Mesenchymal stem cell (in vitro differentiated cells and primary cell): ENCODE measurements at regions not wholly inside any gene's neighbourhood (a gene's known extent, or its start where the extent isn't known, plus 50 kb on each side); places are given as distances from the start of the nearest gene placed in this dataset.
A peak's percentile ranks its signal among the peaks of the same experiment; 100 is the strongest.

Source experiments
- DNase-seq: peaks from one replicate; pipeline ENCODE4 v3.0.0-alpha.2; 2013
- H2AFZ ChIP-seq: one replicate; pipeline ENCODE4 v1.6.1; 2013; ENCODE audit warnings: low read depth, mild to moderate bottlenecking, control low read depth, inconsistent platforms, low read length, moderate library complexity
- H2AK5ac ChIP-seq: 2 replicates; pipeline ENCODE4 v1.6.1; 2013; ENCODE audit warnings: low read length, moderate library complexity, mild to moderate bottlenecking, inconsistent platforms; ENCODE audit not compliant: severe bottlenecking
- H2BK120ac ChIP-seq: one replicate; pipeline ENCODE4 v1.6.1; 2013; ENCODE audit warnings: low read depth, mild to moderate bottlenecking, inconsistent platforms, low read length, moderate library complexity
- H2BK12ac ChIP-seq, 2 experiments: one replicate each; pipeline ENCODE4 v1.6.1; 2013; ENCODE audit warnings: inconsistent platforms in 2 of 2, low read length in 2 of 2, mild to moderate bottlenecking in 2 of 2, moderate library complexity in 2 of 2, control low read depth in 1 of 2
- H2BK15ac ChIP-seq: one replicate; pipeline ENCODE4 v1.6.1; 2013; ENCODE audit warnings: mild to moderate bottlenecking, low read depth, inconsistent platforms; ENCODE audit not compliant: poor library complexity, severe bottlenecking
- H2BK5ac ChIP-seq: 2 replicates; pipeline ENCODE4 v1.6.1; 2013; ENCODE audit warnings: low read depth, mild to moderate bottlenecking, low read length, control low read depth, inconsistent platforms; ENCODE audit not compliant: poor library complexity, severe bottlenecking
- H3K14ac ChIP-seq, 2 experiments: one replicate each; pipeline ENCODE4 v1.6.1; 2013; ENCODE audit warnings: inconsistent platforms in 2 of 2, low read length in 2 of 2, control low read depth in 1 of 2, mild to moderate bottlenecking in 1 of 2, moderate library complexity in 1 of 2
- H3K18ac ChIP-seq, 2 experiments: one replicate each; pipeline ENCODE4 v1.6.1; 2013; ENCODE audit warnings: inconsistent platforms in 2 of 2, low read length in 2 of 2, control low read depth in 1 of 2, low read depth in 1 of 2, mild to moderate bottlenecking in 1 of 2
- H3K23ac ChIP-seq, 2 experiments: one replicate each; pipeline ENCODE4 v1.6.1; 2013; ENCODE audit warnings: inconsistent platforms in 2 of 2, low read length in 2 of 2, mild to moderate bottlenecking in 2 of 2, moderate library complexity in 2 of 2, control low read depth in 1 of 2
- H3K27ac ChIP-seq: 2 replicates; pipeline ENCODE4 v1.5.1; 2013; ENCODE audit warnings: mild to moderate bottlenecking, moderate library complexity, low read length, control low read depth, inconsistent platforms; ENCODE audit not compliant: poor library complexity, severe bottlenecking
- H3K27me3 ChIP-seq, 2 experiments: 2 replicates each; pipeline versions ENCODE4 v1.6.1 to v1.7.0; 2013; ENCODE audit warnings: low read length in 2 of 2, mild to moderate bottlenecking in 2 of 2, moderate library complexity in 2 of 2, control low read depth in 1 of 2, inconsistent platforms in 1 of 2; ENCODE audit not compliant: control insufficient read depth in 1 of 2, insufficient read depth in 1 of 2
- H3K36me3 ChIP-seq, 2 experiments: 2 replicates each; pipeline versions ENCODE4 v1.6.1 to v1.7.0; 2013; ENCODE audit warnings: low read length in 2 of 2, control low read depth in 1 of 2, inconsistent platforms in 1 of 2, low read depth in 1 of 2, mild to moderate bottlenecking in 1 of 2; ENCODE audit not compliant: insufficient read depth in 2 of 2, control insufficient read depth in 1 of 2
- H3K4ac ChIP-seq, 2 experiments: one replicate each; pipeline ENCODE4 v1.6.1; 2013; ENCODE audit warnings: inconsistent platforms in 2 of 2, low read length in 2 of 2, mild to moderate bottlenecking in 2 of 2, moderate library complexity in 2 of 2, control low read depth in 1 of 2, low read depth in 1 of 2
- H3K4me1 ChIP-seq: 2 replicates; pipeline ENCODE4 v1.6.1; 2013; ENCODE audit warnings: low read depth, low read length, control low read depth; ENCODE audit not compliant: control insufficient read depth, insufficient read depth
- H3K4me2 ChIP-seq: 2 replicates; pipeline ENCODE4 v1.6.1; 2013; ENCODE audit warnings: low read length, mild to moderate bottlenecking, inconsistent platforms; ENCODE audit not compliant: poor library complexity, severe bottlenecking
- H3K4me3 ChIP-seq, 2 experiments: 2 replicates each; pipeline versions ENCODE4 v1.5.1 to v1.7.0; 2013; ENCODE audit warnings: low read length in 2 of 2, mild to moderate bottlenecking in 2 of 2, control low read depth in 1 of 2, low read depth in 1 of 2; ENCODE audit not compliant: insufficient read depth in 1 of 2
- H3K79me1 ChIP-seq: replicated peaks from 2 replicates; pipeline ENCODE4 v1.6.1; 2013; ENCODE audit warnings: mild to moderate bottlenecking, control low read depth, low read length, inconsistent platforms; ENCODE audit not compliant: poor library complexity, severe bottlenecking
- H3K9ac ChIP-seq: 2 replicates; pipeline ENCODE4 v1.7.0; 2013; ENCODE audit warnings: mild to moderate bottlenecking, low read length, moderate library complexity
- H3K9me3 ChIP-seq: 2 replicates; pipeline ENCODE4 v1.7.0; 2013; ENCODE audit warnings: mild to moderate bottlenecking, low read length; ENCODE audit not compliant: control insufficient read depth
- H4K8ac ChIP-seq: one replicate; pipeline ENCODE4 v1.6.1; 2013; ENCODE audit warnings: inconsistent platforms, mild to moderate bottlenecking, low read length, moderate library complexity
- H4K91ac ChIP-seq: one replicate; pipeline ENCODE4 v1.6.1; 2013; ENCODE audit warnings: mild to moderate bottlenecking, low read length, inconsistent platforms
- WGBS: methylation state at CpG from one replicate; pipeline ENCODE4 v1.1.7; 2013; ENCODE audit warnings: mixed read lengths; 5-methylcytosine and 5-hydroxymethylcytosine counted together

- H3K4ac ChIP-seq = no peak overlapping the region
- no peak overlapping the region for H2AFZ ChIP-seq
- no peak overlapping the region for H2BK12ac ChIP-seq
- H2BK120ac ChIP-seq = no peak overlapping the region
- H3K4me2 ChIP-seq = no peak overlapping the region
- H2BK5ac ChIP-seq = no peak overlapping the region
- no peak overlapping the region for H3K23ac ChIP-seq
- H3K27me3 ChIP-seq = no peaks in the 10 kb centered on the region
- no peak overlapping the region for H3K14ac ChIP-seq
- no peaks in the 10 kb centered on the region for H3K9me3 ChIP-seq
- H3K36me3 ChIP-seq = no peaks in the 10 kb centered on the region
- H3K79me1 ChIP-seq = no peaks in the 10 kb centered on the region
- no peak overlapping the region for H3K9ac ChIP-seq
- H2BK15ac ChIP-seq = no peak overlapping the region
- H3K4me3 ChIP-seq = no peak overlapping the region
- 93% methylated on average over 2 of the region's 5 CpGs for WGBS
- no peak overlapping the region for H3K18ac ChIP-seq
- no peak overlapping the region for H4K8ac ChIP-seq
- no peaks in the 10 kb centered on the region for H3K4me1 ChIP-seq
- H2AK5ac ChIP-seq = no peak overlapping the region
- no peak for DNase-seq
- no peak overlapping the region for H3K27ac ChIP-seq
- H4K91ac ChIP-seq = no peak overlapping the region
These were observed 93.2 kb upstream of the TNFSF4 start for GRCh38 chr1:173300061-173301044.

- no peak overlapping the region for H4K91ac ChIP-seq
- no peak overlapping the region for H2BK120ac ChIP-seq
- no peak overlapping the region for H3K4me3 ChIP-seq
- H4K8ac ChIP-seq = no peak overlapping the region
- H2BK12ac ChIP-seq = no peak overlapping the region
- H3K4me2 ChIP-seq = no peak overlapping the region
- no peak overlapping the region for H3K9ac ChIP-seq
- no peak overlapping the region for H3K23ac ChIP-seq
- no peaks in the 10 kb centered on the region for H3K4me1 ChIP-seq
- no peak overlapping the region for H3K14ac ChIP-seq
- no peaks in the 10 kb centered on the region for H3K27me3 ChIP-seq
- H3K27ac ChIP-seq = no peak overlapping the region
- WGBS = 95% methylated on average over 1 of the region's 1 CpG
- no peak overlapping the region for H2BK15ac ChIP-seq
- no peaks in the 10 kb centered on the region for H3K36me3 ChIP-seq
- H3K79me1 ChIP-seq = no peaks in the 10 kb centered on the region
- no peak overlapping the region for H2AFZ ChIP-seq
- no peak overlapping the region for H2BK5ac ChIP-seq
- no peak overlapping the region for H3K4ac ChIP-seq
- no peaks in the 10 kb centered on the region for H3K9me3 ChIP-seq
- H2AK5ac ChIP-seq = no peak overlapping the region
- H3K18ac ChIP-seq = no peak overlapping the region
- DNase-seq = peak; percentile 28
These were observed 94.4 kb upstream of the TNFSF4 start for GRCh38 chr1:173301507-173301906.

GRCh38 chr1:173302366-173302765, 95.2 kb upstream of the TNFSF4 start:
- no peak overlapping the region for H3K4ac ChIP-seq
- H3K36me3 ChIP-seq = no peaks in the 10 kb centered on the region
- H3K23ac ChIP-seq = no peak overlapping the region
- no peak overlapping the region for H3K18ac ChIP-seq
- H3K14ac ChIP-seq = no peak overlapping the region
- H4K8ac ChIP-seq = no peak overlapping the region
- no peak overlapping the region for H2BK15ac ChIP-seq
- no peaks in the 10 kb centered on the region for H3K27me3 ChIP-seq
- H2AK5ac ChIP-seq = no peak overlapping the region
- no CpG with 5 or more reads among the region's 1 CpG for WGBS
- no peak overlapping the region for H2BK12ac ChIP-seq
- H4K91ac ChIP-seq = no peak overlapping the region
- no peaks in the 10 kb centered on the region for H3K79me1 ChIP-seq
- no peak overlapping the region for H3K4me2 ChIP-seq
- no peak overlapping the region for H2BK120ac ChIP-seq
- H3K27ac ChIP-seq = no peak overlapping the region
- DNase-seq = no peak
- no peak overlapping the region for H2BK5ac ChIP-seq
- H3K4me1 ChIP-seq = no peaks in the 10 kb centered on the region
- H3K9ac ChIP-seq = no peak overlapping the region
- H2AFZ ChIP-seq = no peak overlapping the region
- H3K9me3 ChIP-seq = no peaks in the 10 kb centered on the region
- H3K4me3 ChIP-seq = no peak overlapping the region

GRCh38 chr1:173302890-173303829, 96.0 kb upstream of the TNFSF4 start:
- Histone ChIP-seq H2BK15ac (no peak overlapping the region), H3K23ac (no peak overlapping the region), H3K14ac (no peak overlapping the region), H2AFZ (peak overlapping the region; percentile 27), H3K27me3 (no peaks in the 10 kb centered on the region), H2BK5ac (no peak overlapping the region), H4K8ac (peak overlapping the region; percentile 13), H2BK12ac (peak overlapping the region in 1 of 2 experiments; percentile 72), H3K18ac (peak overlapping the region; percentile 43 to 52), H3K4me1 (no peaks in the 10 kb centered on the region), H2BK120ac (no peak overlapping the region), H3K4me2 (no peak overlapping the region), H3K9me3 (peaks cover 5% of the 10 kb centered on the region), H3K79me1 (no peaks in the 10 kb centered on the region), H3K27ac (no peak overlapping the region), H3K36me3 (no peaks in the 10 kb centered on the region), H3K9ac (no peak overlapping the region), H3K4me3 (no peak overlapping the region), H2AK5ac (no peak overlapping the region), H3K4ac (no peak overlapping the region), H4K91ac (peak overlapping the region; percentile 68)
- no peak for DNase-seq
- 56% methylated on average over 2 of the region's 8 CpGs for whole genome bisulfite sequencing
